ENCODE measurements at regions not wholly inside any gene's neighbourhood (a gene's known extent, or its start where the extent isn't known, plus 50 kb on each side); places are given as distances from the start of the nearest gene placed in this dataset.
"Not testable (repeated sequence)": the region's sequence is repeated elsewhere in the genome, so short reads cannot be mapped to it uniquely, and the experiment has no call there.

DNA sequence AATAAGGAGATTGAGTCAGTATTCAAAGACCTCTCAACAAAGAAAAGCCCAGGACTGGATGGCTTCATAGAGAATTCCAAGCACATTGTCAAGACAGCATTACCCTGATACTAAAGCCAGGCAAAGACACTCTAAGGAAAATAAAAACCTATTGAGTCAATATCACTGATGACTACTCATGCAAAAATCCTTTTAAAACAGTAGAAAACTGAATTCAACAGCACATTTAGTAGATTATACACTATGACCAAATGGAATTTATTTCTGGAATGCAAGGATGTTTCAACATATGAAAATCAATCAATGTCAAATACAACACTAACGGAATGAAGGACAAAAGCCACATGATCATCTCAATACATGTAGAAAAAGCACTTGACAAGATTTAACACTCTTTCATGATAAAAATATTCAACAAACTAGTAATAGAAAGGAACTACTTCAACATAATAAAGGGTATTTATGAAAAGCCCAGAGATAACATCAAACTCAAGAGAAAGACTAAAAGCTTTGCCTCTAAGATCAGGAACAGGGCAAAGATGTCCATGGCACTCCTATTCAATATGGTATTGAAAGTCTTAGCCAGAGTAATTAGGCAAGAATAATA is 633.3 kb downstream of the ANKRD50 start:
- no peak for DNase-seq

GRCh38 chr4:124083711-124084110 is 628.8 kb downstream of the ANKRD50 start:
- DNase-seq: no peak

- DNase-seq: no peak
These were observed 626.9 kb downstream of the ANKRD50 start for GRCh38 chr4:124085561-124086180.

DNA sequence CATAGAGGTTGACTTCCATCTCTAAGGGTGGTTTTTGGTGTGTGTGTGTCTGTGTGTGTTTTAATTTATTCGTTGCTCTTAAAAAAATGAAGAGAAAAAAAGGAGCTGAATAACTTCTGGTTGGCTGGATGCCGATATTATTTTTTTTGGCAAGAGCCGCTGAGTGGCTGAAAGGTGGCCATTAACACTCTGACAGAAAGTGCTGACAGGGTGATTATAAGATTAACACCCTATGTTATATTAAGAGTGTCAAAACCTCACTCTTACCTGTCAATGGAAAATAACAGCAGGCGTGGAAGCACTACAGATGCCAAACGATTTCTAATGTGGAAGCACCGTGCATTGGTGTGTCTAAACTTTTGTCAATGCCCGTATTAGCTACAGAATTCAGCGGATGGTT is 622.5 kb downstream of the ANKRD50 start:
- DNase-seq: no peak

- DNase-seq: no peak
These were observed 620.4 kb downstream of the ANKRD50 start for GRCh38 chr4:124092101-124092500.

- no peak for DNase-seq
These were observed 620.0 kb downstream of the ANKRD50 start for GRCh38 chr4:124092541-124092984.

GRCh38 chr4:124095621-124096020 is 616.9 kb downstream of the ANKRD50 start:
- no peak for DNase-seq

DNA sequence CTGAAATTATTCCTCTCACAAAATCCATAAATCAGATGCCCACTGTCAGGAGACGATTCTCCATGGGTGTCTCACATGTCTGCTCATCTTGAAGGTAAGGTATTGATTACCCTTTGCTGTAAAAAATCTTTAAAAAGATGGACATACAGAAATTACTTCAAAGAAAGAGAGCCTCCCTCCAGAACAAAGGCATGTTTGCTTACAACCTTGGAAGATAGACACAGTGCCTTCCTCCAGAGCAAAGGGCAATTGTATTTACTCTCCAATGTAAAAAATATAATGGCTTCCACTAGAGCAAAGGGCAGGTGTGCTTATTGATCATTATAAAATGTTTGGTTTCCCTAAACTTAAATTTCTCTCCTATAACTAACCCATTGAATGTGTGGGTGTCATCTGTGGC is 616.2 kb downstream of the ANKRD50 start:
- no peak for DNase-seq

DNA sequence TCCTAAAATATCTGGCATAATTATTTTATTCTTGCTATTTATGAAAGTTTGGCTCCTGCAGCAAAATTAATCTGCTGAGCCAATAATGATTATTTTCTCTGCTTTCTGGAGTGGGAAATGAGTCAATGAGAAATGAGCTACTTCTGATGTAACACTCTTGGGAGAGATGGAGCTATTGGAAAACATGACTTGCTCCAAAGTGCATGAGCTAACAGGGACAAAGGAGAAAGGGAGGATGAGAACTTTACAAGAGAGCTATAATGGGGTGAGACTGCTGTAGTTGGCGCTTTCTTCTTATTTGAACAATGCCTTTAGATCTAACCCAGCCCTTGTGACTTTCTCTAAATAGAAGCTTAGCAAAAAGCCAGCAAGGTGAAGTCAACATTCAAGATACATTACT is 615.1 kb downstream of the ANKRD50 start:
- DNase-seq: no peak

- no peak for DNase-seq
These were observed 608.4 kb downstream of the ANKRD50 start for GRCh38 chr4:124104101-124104500.

DNA sequence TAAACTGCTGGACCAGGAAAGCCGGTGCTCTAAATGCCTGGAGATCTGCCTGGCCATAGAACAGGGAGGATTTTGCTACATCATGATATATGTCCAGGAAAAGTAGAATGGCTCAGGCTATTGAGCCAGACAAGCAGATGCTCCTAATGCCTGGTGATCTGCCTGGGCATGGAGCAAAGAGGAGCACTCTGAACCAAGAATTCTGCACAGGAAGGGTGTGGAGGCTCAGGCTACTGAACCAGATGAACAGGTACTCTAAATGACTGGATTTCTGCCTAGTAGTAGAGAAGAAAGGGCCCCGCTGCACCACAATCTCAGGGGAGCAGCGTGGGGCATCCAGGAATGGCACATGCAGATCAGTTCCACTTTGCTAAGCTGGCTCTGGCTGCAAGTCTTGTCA is 607.9 kb downstream of the ANKRD50 start:
- DNase-seq: no peak

- no peak for DNase-seq
These were observed 607.3 kb downstream of the ANKRD50 start for GRCh38 chr4:124105212-124105611.

DNA sequence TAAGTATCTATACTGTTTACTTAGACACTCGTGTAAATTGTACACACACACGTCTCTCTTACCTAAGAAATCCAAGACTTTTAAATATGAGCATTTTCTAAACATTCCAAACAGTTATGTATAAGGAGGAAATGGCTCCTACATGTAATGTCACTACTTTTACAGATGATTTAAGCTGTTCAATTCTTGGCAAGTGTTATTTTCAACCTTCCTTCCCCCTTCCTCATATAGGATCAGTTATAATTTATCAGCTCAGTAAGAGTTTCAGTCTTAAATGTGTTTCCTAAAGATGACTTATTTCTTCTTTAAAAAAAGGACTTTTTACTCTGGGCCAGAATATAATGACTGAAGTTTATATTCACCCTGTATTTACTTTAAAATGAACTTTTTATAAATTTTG is 601.1 kb downstream of the ANKRD50 start:
- no peak for DNase-seq

DNA sequence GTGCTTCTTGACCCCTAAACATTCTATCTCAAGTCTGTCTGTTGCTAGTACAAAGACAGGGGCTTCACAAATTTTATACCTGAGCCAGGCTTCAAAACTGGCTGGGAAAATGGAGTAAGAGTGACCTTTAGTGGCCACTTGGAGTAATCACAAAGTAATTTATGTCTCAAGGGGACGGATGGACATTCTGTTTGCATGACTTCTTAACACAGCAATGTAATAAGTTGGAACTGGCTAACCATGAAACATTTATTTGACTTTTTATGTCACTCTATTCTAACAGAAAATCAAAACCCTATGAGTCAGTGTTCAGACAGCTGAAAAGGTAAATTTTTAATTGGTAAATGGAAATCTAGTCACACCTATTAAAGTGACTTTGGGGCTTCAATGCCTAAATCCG is 600.6 kb downstream of the ANKRD50 start:
- no peak for DNase-seq

GRCh38 chr4:124118061-124118460 is 594.5 kb downstream of the ANKRD50 start:
- no peak for DNase-seq

DNA sequence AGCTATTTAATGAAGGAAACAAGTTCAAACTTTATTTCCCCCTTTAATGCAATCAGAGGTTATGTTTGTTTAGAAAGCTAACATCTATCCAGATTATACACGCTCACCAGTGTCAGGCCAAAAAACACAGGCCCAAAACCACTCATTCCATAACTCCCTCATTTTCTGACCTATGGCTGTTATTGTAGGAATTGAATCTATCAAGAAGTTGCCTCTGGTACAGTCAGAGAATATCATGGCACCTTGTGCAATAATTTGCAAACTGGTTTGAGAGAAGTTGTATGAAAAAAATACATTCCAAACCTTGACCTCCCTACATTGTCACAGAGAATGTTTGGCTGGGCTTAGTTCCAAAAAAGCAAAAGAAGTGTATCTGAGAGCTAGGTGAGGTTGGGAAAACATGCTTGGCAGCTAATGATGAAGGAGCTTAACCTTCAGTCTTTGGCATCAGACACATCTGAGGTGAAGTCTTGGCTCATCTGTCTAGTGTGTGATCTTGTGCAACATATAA is 591.0 kb downstream of the ANKRD50 start:
- DNase-seq: no peak

- no peak for DNase-seq
These were observed 589.4 kb downstream of the ANKRD50 start for GRCh38 chr4:124123181-124123580.

DNA sequence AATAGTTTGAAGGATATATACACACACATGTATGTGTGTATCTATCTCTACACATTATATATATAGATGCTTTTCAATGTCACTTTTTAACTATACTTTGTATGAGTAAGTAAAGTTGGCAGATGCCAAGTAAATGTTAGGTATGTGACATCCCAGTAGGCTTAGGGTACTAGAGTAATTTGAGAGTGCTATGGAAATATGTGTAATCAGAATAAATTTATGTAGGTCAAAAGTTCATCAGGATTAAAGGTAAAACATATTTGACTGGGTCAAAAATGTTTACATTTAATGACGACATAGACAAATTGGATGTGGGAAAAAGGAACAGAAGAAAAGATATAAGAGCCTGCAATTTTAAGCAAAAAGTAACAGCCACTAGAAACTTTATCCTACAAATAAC is 588.8 kb downstream of the ANKRD50 start:
- no peak for DNase-seq

GRCh38 chr4:124131324-124131723 is 581.2 kb downstream of the ANKRD50 start:
- DNase-seq: not testable (repeated sequence)

GRCh38 chr4:124132161-124132560 is 580.4 kb downstream of the ANKRD50 start:
- DNase-seq: no peak

- DNase-seq: no peak
These were observed 578.8 kb downstream of the ANKRD50 start for GRCh38 chr4:124133753-124134152.

GRCh38 chr4:124135409-124135813 is 577.1 kb downstream of the ANKRD50 start:
- DNase-seq: no peak

GRCh38 chr4:124139044-124139443 is 573.5 kb downstream of the ANKRD50 start:
- DNase-seq: no peak

- no peak for DNase-seq
These were observed 568.9 kb downstream of the ANKRD50 start for GRCh38 chr4:124143632-124144031.

DNA sequence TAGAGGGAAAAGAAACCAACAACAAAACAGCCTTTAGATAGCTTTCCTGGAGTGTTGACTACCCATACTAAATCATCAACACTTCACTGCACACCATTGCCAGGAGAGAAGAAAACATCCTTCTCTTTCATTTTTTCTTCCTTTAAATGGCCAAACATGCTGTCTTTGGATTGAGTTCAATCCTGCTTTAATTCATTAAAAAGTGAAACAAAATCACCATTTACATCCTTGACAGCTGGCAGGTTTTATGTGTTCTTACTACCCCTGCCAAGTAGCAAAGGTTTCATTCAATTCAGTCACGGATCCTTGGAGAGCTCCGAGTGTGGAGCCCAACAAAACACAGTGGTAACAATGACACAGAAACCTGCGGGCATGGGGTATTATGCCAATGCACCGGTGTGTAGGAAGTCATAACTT is 568.3 kb downstream of the ANKRD50 start:
- DNase-seq: no peak
